ENCODE measurements at regions not wholly inside any gene's neighbourhood (a gene's known extent, or its start where the extent isn't known, plus 50 kb on each side); places are given as distances from the start of the nearest gene placed in this dataset.

DNA sequence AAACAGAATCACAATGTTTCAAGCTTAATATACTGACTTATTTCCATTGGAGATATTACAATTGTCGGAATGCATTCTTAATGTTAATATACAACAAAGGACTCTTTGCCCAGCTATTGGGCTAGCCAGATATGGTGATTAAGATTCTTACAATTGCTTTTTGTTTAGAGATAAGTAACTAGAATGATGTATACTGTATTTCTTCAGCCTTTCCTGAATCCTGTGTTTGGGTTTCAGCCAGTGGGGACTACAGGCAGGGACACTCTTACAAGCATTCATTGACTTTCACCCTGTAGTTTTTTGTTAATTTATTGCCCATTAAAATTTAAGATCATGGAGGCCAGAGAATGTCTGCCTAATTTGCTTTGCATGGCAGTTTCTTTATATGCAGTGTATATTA is 254.1 kb upstream of the TMEFF2 start:
- Histone ChIP-seq H3K18ac (ENCODE audit: extremely low read depth, low read length) (no peak overlapping the region), H3K9ac (replicated peaks in 1 of 4; ENCODE audit: extremely low read depth in 1 of 4, low read depth in 3 of 4, low read length in 3 of 4) (no peak overlapping the region), H3K14ac (ENCODE audit: insufficient read length) (no peak overlapping the region), H4K8ac (ENCODE audit: extremely low read depth, insufficient read depth, low read length) (no peak overlapping the region), H2BK15ac (ENCODE audit: low read length) (no peak overlapping the region), H4K20me1 (replicated peaks in 1 of 2; ENCODE audit: control insufficient read depth in 1 of 2, insufficient read depth in 2 of 2, low read length in 2 of 2) (no peaks in the 10 kb centered on the region), H3K4me1 (replicated peaks in 1 of 4; ENCODE audit: control insufficient read depth in 3 of 4, insufficient read depth in 4 of 4, low read length in 3 of 4) (no peaks in the 10 kb centered on the region), H3K4ac (replicated peaks; ENCODE audit: insufficient read length, low read depth, low read length) (no peak overlapping the region), H3K27ac (ENCODE audit: low read depth, low read length) (no peak overlapping the region), H4K5ac (ENCODE audit: insufficient read length, low read depth, low read length) (no peak overlapping the region), H3K23ac (ENCODE audit: insufficient read length) (no peak overlapping the region), H3K9me3 (ENCODE audit: insufficient read depth in 2 of 2, low read depth in 1 of 2, low read length in 1 of 2) (no peaks in the 10 kb centered on the region), H2BK5ac (ENCODE audit: low read depth, low read length) (no peak overlapping the region), H2AK5ac (ENCODE audit: low read depth, low read length) (no peak overlapping the region), H3K23me2 (ENCODE audit: low read depth, low read length) (no peaks in the 10 kb centered on the region), H3K27me3 (replicated peaks in 1 of 4; ENCODE audit: control insufficient read depth in 3 of 4, extremely low read depth in 1 of 4, insufficient read depth in 3 of 4, low read length in 3 of 4) (no peaks in the 10 kb centered on the region), H3K4me3 (ENCODE audit: extremely low read depth in 1 of 4, insufficient read depth in 2 of 4, low read depth in 3 of 4, low read length in 4 of 4) (no peak overlapping the region), H2BK20ac (ENCODE audit: low read length) (no peak overlapping the region), H2BK120ac (replicated peaks; ENCODE audit: low read depth, low read length) (no peak overlapping the region), H2AFZ (ENCODE audit: low read length) (no peak overlapping the region), H4K91ac (replicated peaks; ENCODE audit: insufficient read length, low read length) (no peak overlapping the region), H3K4me2 (ENCODE audit: insufficient read depth in 1 of 2, low read depth in 2 of 2, low read length in 2 of 2) (no peak overlapping the region), H3K56ac (replicated peaks; ENCODE audit: insufficient read length, low read depth, low read length) (no peak overlapping the region), H2BK12ac (ENCODE audit: low read depth, low read length) (no peak overlapping the region), H3K79me1 (ENCODE audit: low read depth, low read length) (no peaks in the 10 kb centered on the region), H3K36me3 (ENCODE audit: control insufficient read depth in 2 of 4, insufficient read depth in 4 of 4, low read length in 3 of 4) (no peaks in the 10 kb centered on the region), H3K79me2 (ENCODE audit: control insufficient read depth in 1 of 2, insufficient read depth in 2 of 2, low read length in 2 of 2) (no peaks in the 10 kb centered on the region)
- no peak for DNase-seq (ENCODE audit: low read depth in 1 of 2, low spot score in 2 of 2)
- ChIA-PET POLR2A (ENCODE audit: partially characterized antibody) (no interaction called here), CTCF (ENCODE audit: partially characterized antibody) (interaction anchor here (0.7 kb wide), 1 partner anchor 29 kb away, joined by 3 read pairs; no protein-coding TSS in a partner anchor)
- WGBS, 2 experiments (ENCODE audit: extremely low coverage in 1 of 2, insufficient coverage in 1 of 2, insufficient read length in 1 of 2, insufficient replicate concordance in 2 of 2, low coverage in 1 of 2, low lambda C conversion rate in 2 of 2, missing lambda C conversion rate in 1 of 2), result 91% methylated on average over 1 of the region's 1 CpG; no CpG with 5 or more reads in 1 of the 2 experiments
- FAIRE-seq, result no peak
- no peak for TF ChIP-seq POLR2AphosphoS5 (IDR thresholded peaks at IDR 0.05; ENCODE audit: low read depth, low read length)
- TF ChIP-seq RNF2 (IDR thresholded peaks at IDR 0.05; ENCODE audit: borderline replicate concordance, low read depth, low read length, missing control alignments, poor library complexity, severe bottlenecking), result no peak
- TF ChIP-seq SIX5 (IDR thresholded peaks at IDR 0.05; ENCODE audit: low read depth, low read length), result no peak
- no peak for TF ChIP-seq CBX8 (IDR thresholded peaks at IDR 0.05; ENCODE audit: borderline replicate concordance, low read depth, low read length)
- no peak for TF ChIP-seq JUND (IDR thresholded peaks at IDR 0.05; ENCODE audit: low read length)
- no peak for TF ChIP-seq GTF2F1 (IDR thresholded peaks at IDR 0.05; ENCODE audit: borderline replicate concordance, low read depth, low read length)
- no peak for TF ChIP-seq TEAD4 (IDR thresholded peaks at IDR 0.05; ENCODE audit: low read depth, low read length)
- TF ChIP-seq TCF12 (IDR thresholded peaks at IDR 0.05; ENCODE audit: low read depth, low read length), result no peak
